Stimulated activated naive B cell treated with anti-CD40 and anti-IgM and Interleukin-4, amounts not matched to agents 10 μg/mL and 1 μg/mL and 100 μg/mL, for 72 hours (primary cell): ENCODE measurements at regions not wholly inside any gene's neighbourhood (a gene's known extent, or its start where the extent isn't known, plus 50 kb on each side); places are given as distances from the start of the nearest gene placed in this dataset.
A peak's percentile ranks its signal among the peaks of the same experiment; 100 is the strongest.
"Not testable (repeated sequence)": the region's sequence is repeated elsewhere in the genome, so short reads cannot be mapped to it uniquely, and the experiment has no call there.

ENCODE experiments used
- ATAC-seq, 2 donors: fragments of 150-1000 bp; cut with Tn5 transposase; replicated peaks; 2 replicates each; pipeline ENCODE4 v1.10.0; 2021; ENCODE audit warnings: moderate library complexity in 1 of 2
- DNase-seq: peaks from one replicate; pipeline ENCODE4 v3.0.0; 2021
- H3K27ac Mint-ChIP-seq: one replicate; pipeline ENCODE4 v1.8.0; 2022; ENCODE audit warnings: mild to moderate bottlenecking, mixed read lengths
- H3K27me3 Mint-ChIP-seq, 2 donors: one replicate each; pipeline ENCODE4 v1.8.0; 2022; ENCODE audit warnings: mixed read lengths in 2 of 2
- H3K36me3 Mint-ChIP-seq, 2 donors: one replicate each; pipeline ENCODE4 v1.8.0; 2022; ENCODE audit warnings: mixed read lengths in 2 of 2, mild to moderate bottlenecking in 1 of 2
- H3K4me1 Mint-ChIP-seq, 2 donors: one replicate each; pipeline ENCODE4 v1.8.0; 2022; ENCODE audit warnings: mixed read lengths in 2 of 2, mild to moderate bottlenecking in 1 of 2
- H3K4me3 Mint-ChIP-seq, 2 donors: one replicate each; pipeline ENCODE4 v1.8.0; 2022; ENCODE audit warnings: mild to moderate bottlenecking in 2 of 2, mixed read lengths in 2 of 2, moderate library complexity in 1 of 2
- H3K9me3 Mint-ChIP-seq, 2 donors: one replicate each; pipeline ENCODE4 v1.8.0; 2022; ENCODE audit warnings: mixed read lengths in 2 of 2, mild to moderate bottlenecking in 1 of 2

DNA sequence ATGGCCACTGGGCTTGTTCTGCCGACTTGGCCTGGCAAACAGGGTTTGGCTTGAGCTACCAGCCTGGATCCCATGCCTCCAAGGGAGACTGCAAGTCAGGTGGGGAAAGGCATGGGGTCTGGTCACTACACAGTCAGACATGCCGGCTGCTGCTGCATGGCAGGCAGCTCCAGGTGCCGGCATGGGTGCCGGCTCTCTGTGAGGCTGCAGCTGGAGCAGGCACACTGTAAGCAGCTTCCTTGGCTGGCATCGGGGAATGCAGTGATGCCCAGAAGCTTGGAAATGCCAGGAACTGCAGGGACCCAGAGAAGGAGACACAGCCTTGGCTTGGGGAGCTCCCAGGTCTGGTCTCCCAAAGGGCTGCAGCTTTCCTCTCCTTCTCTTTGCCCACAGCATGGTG lies 305.5 kb upstream of the NRG3 start:
- Mint-ChIP-seq H3K27ac (no peak overlapping the region), H3K4me3 (no peak overlapping the region), H3K9me3 (peaks cover 11 to 15% of the 10 kb centered on the region in 2 donors), H3K27me3 (no peaks in the 10 kb centered on the region), H3K36me3 (no peaks in the 10 kb centered on the region), H3K4me1 (no peaks in the 10 kb centered on the region)
- ATAC-seq (peak in 1 of 2 donors; percentile 12), DNase-seq (no peak)

DNA sequence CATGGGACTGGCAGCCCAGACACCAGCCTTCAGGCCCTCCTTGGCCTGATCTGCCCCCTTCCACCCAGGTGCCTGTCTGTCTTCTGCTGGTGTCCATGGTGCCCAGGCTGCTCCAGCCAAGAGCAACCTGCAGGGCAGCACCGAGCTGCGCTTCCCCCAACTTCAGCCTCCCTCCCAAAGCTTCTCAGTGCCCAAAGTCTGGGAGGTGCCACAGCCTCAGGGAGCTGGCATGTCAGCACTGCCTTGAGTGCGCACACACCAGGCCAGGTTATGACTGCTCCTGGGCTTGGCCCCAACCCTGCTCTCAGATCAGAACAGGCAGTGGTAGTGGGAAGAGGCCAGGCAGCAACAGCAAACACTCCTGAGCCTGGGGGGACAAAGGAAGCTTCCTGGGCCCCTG lies 304.6 kb upstream of the NRG3 start:
- Mint-ChIP-seq H3K4me3 (no peak overlapping the region), H3K4me1 (no peaks in the 10 kb centered on the region), H3K9me3 (peaks cover 11 to 12% of the 10 kb centered on the region in 2 donors), H3K27ac (no peak overlapping the region), H3K36me3 (no peaks in the 10 kb centered on the region), H3K27me3 (no peaks in the 10 kb centered on the region)
- DNase-seq (no peak), ATAC-seq (peak in 1 of 2 donors; percentile 7)

DNA sequence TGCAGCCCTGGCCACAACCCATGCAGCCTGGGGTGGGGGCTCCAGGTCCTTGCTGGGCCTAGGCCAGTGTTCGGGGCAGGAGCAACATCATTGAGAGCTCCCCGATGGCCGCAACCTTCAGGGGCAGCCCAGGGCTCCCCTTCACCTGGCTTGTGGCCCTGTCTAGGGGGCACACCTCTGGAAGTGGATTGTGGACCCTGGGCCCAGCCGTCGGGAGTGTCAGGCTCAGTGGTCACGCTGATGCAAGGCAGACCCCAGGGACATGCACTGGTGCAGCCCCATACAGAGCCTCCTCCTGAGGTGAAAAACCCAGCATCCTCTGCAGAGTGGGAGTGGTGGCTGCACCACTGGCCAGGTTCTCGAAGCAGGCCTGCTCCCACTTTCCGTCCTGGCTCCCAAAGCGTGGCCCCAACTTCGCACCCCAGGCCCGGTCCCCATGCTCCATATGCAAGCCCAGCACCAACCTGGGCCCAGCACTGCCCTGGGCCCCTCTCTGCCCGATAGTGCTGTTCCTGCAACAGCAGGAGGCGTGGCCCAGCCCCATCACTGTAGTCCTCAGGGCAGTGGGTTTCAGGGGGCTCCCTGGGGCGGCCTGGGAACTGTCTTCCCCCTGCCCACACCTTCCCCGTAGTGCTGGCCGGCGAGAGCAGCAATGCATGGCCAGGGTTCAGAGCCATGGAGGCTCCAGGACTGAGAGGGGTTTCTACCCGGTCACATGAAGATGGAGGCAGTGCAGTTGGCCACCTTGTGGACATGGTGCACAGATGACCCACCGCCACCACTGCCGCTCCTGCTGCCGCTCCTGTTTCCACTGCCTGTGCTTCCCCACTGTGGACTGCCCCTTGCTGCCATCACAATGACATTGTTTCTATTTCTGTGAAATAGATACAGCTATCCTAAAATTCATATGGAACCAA lies 303.9 kb upstream of the NRG3 start:
- Mint-ChIP-seq H3K27me3 (no peaks in the 10 kb centered on the region), H3K27ac (no peak overlapping the region), H3K9me3 (peaks cover 11 to 12% of the 10 kb centered on the region in 2 donors), H3K4me1 (no peaks in the 10 kb centered on the region), H3K4me3 (no peak overlapping the region), H3K36me3 (no peaks in the 10 kb centered on the region)
- DNase-seq (no peak), ATAC-seq (peak in 1 of 2 donors; percentile 12)

DNA sequence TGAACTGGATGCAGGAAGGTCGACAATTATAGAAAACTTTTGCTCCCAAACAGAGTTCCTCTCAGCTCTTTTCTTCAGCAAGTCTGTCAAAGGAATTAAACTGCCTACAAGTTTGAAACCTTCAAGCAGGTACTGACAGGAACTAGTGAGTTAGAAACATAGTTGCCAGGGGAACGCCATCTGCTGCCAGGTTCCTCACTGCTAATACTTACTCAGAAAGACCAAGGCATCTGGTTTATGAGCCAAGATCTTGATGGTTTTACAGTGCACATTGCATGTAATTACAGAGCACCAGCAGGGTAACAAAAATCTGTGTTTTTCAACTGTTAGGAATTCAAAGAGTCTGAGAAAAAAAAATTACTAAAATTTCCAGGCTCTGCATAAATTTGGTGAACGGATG lies 300.0 kb upstream of the NRG3 start:
- Mint-ChIP-seq H3K9me3 (peaks cover 15 to 17% of the 10 kb centered on the region in 2 donors), H3K27ac (no peak overlapping the region), H3K4me1 (no peaks in the 10 kb centered on the region), H3K4me3 (no peak overlapping the region), H3K27me3 (no peaks in the 10 kb centered on the region), H3K36me3 (no peaks in the 10 kb centered on the region)
- DNase-seq (no peak), ATAC-seq (no peak)

DNA sequence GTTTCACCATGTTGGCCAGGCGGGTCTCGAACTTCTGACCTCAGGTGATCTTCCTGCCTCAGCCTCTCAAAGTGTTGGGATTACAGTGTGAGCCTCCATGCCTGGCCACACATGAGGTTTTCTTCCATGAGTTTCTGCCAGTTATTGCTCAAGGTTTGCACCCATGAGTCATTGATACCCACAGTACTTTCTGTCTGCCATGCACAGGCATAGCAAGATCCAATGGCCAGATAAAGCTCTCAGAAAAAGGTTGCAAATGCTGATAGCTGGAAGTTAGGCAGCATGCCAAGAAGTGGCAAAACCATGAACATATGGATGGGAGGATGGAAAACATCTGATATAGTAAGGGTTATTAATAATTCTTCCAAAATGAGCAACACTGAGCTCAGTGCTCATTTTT lies 298.7 kb upstream of the NRG3 start:
- Mint-ChIP-seq H3K27ac (no peak overlapping the region), H3K36me3 (no peaks in the 10 kb centered on the region), H3K27me3 (no peaks in the 10 kb centered on the region), H3K4me3 (no peak overlapping the region), H3K4me1 (no peaks in the 10 kb centered on the region), H3K9me3 (peaks cover 13 to 14% of the 10 kb centered on the region in 2 donors)
- no peak for DNase-seq
- ATAC-seq: no peak

DNA sequence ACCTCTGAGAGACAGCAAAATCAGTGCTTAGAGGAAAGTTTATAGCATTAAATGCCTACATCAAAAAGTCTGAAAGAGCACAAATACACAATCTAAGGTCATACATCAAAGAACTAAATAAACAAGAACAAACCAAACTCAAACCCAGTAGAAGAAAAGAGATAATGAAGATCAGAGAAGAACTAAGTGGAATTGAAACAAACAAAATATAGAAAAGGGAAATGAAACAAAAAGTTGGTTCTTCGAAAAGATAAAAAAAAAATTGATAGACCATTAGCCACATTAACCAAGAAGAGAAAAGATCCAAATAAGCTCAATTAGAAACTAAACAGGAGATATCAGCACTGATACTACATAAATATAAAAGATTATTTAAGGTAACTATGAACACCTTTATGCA lies 280.0 kb upstream of the NRG3 start:
- no peak overlapping the region for H3K4me3 Mint-ChIP-seq

DNA sequence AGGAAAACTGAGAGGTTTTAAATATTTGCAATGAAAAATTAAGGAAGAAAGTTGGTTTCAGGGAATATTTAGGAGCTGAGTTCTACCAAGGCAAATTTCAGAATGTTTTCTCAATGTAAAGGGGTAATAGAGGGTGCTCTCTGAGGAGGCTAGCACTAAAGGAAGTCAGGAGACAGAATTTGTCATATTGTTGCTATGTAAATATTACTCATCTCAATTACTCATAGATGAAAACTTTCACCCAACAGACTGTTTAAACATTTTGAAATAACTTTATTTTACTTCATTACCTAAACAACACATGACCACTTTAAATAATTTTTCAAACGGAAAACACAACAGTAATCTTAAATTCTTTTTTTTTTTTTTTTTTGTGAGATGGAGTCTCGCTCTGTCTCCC lies 274.8 kb upstream of the NRG3 start:
- Mint-ChIP-seq H3K27me3 (no peaks in the 10 kb centered on the region), H3K9me3 (peaks cover 9 to 13% of the 10 kb centered on the region in 2 donors), H3K27ac (no peak overlapping the region), H3K4me3 (no peak overlapping the region), H3K36me3 (no peaks in the 10 kb centered on the region), H3K4me1 (peaks cover 0 to under 1% of the 10 kb centered on the region in 2 donors)
- DNase-seq (no peak), ATAC-seq (no peak)

More for the DNA sequence above, 280.0 kb upstream of the NRG3 start:
- no peaks in the 10 kb centered on the region for H3K27me3 Mint-ChIP-seq
- no peak overlapping the region for H3K27ac Mint-ChIP-seq
- H3K9me3 Mint-ChIP-seq: peaks cover 15 to 16% of the 10 kb centered on the region in 2 donors
- peaks cover 3 to 7% of the 10 kb centered on the region in 2 donors for H3K4me1 Mint-ChIP-seq
- no peak for ATAC-seq
- H3K36me3 Mint-ChIP-seq: no peaks in the 10 kb centered on the region
- DNase-seq: no peak

DNA sequence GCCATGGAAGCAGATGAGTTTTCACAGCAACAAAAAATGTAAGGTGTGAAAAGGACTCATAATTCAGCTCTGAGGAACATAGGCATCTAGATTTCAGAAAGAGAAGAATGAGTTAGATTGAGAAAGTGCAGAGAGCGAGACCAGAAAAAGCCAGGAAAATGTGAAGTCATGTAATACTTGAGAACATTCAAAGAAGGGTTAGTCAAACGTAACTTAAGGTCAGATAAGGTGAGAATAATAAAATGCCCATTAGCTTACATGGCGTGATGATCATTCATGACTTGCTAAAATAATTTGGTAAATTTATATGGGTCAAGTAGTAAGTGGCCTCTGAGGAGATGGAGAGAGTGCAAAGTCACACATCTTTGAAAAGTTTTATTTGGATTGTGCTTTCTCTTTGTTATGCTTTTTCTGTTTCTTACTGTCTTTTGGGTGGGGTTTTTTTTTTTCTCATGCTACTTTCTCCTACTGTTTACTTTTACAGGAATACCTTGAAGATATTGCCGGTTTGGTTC lies 271.8 kb upstream of the NRG3 start:
- Mint-ChIP-seq H3K27ac (no peak overlapping the region), H3K27me3 (no peaks in the 10 kb centered on the region), H3K4me3 (no peak overlapping the region), H3K9me3 (peaks cover 0 to 6% of the 10 kb centered on the region in 2 donors), H3K36me3 (no peaks in the 10 kb centered on the region), H3K4me1 (no peaks in the 10 kb centered on the region)
- DNase-seq: no peak
- ATAC-seq: no peak

DNA sequence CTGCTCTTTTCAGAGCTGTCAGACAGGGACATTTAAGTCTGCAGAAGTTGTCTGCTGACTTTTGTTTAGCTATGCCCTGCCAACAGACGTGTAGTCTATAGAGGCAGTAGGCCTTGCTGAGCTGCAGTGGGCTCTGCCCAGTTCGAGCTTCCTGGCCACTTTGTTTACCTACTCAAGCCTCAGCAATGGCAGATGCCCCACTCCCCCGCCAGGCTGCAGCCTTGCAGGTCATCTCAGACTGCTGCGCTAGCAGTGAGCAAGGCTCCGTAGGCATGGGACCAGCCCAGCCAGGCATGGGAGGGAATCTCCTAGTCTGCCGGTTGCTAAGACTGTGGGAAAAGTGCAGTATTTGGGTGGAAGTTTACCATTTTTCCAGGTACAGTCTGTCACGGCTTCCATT lies 230.5 kb upstream of the NRG3 start:
- H3K9me3 Mint-ChIP-seq, H3K27ac Mint-ChIP-seq, H3K36me3 Mint-ChIP-seq, ATAC-seq, H3K4me1 Mint-ChIP-seq, H3K27me3 Mint-ChIP-seq, DNase-seq, H3K4me3 Mint-ChIP-seq: not testable (repeated sequence)

DNA sequence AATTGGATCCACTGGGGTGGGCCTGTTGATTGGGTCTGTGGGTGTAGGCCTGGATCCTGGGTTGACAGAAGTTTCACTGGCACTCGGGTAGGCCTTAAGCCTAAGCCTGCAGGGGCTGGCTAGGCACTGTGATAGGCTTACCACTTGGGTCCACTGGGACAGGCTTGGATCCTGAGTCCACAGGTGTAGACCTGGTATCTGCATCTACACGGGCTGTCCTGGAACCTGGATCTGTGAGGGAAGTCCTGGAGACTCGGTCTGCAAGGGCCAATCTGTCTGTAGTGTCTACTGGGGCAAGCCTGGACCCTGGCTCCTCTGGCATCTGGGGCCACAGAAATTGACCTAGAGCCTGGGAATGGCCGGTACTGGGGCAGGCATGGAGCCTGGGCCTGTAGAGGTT lies 219.0 kb upstream of the NRG3 start:
- peaks cover 5 to 6% of the 10 kb centered on the region in 2 donors for H3K9me3 Mint-ChIP-seq
- H3K27ac Mint-ChIP-seq: no peak overlapping the region
- H3K4me1 Mint-ChIP-seq: no peaks in the 10 kb centered on the region
- no peak for DNase-seq
- no peak overlapping the region for H3K4me3 Mint-ChIP-seq
- no peak for ATAC-seq
- H3K27me3 Mint-ChIP-seq: no peaks in the 10 kb centered on the region
- H3K36me3 Mint-ChIP-seq: no peaks in the 10 kb centered on the region

DNA sequence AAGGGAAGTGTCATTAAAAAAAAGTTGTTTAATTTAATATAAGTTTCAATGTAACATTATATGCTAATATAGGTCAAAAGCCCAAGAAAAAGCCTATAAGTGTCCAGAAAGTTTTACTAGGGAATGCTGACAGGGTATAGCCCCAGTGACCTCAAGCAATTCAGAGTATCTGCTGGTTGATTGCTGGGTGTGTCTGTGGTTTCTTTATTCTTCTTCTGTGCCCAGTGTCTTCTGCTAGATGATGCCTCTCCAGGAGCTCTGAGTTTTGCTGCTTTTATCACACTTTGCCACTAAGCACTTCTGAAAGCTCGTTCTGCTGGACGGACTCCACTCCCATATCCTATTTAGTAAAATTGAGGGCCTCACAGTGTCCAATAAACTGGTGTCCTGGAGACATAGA lies 212.2 kb upstream of the NRG3 start:
- peaks cover 3 to 7% of the 10 kb centered on the region in 2 donors for H3K9me3 Mint-ChIP-seq
- no peaks in the 10 kb centered on the region for H3K4me1 Mint-ChIP-seq
- no peaks in the 10 kb centered on the region for H3K36me3 Mint-ChIP-seq
- H3K27ac Mint-ChIP-seq: no peak overlapping the region
- no peak overlapping the region for H3K4me3 Mint-ChIP-seq
- ATAC-seq (no peak), DNase-seq (no peak)
- no peaks in the 10 kb centered on the region for H3K27me3 Mint-ChIP-seq

DNA sequence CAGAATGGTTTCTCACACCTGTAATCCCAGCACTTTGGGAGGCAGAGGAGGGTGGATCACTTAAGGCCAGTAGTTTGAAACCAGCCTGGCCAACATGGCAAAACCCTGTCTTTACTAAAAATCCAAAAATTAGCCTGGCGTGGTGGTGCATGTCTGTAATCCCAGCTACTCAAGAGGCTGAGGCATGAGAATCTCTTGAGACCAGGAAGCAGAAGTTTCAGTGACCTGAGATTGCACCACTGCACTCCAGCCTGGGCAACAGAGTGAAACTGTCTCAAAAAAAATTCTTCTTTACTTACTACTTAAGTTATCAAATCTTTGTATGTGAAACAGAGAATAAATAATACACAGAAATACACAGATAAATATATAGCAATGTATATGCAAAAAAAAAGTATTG lies 210.2 kb upstream of the NRG3 start:
- H3K36me3 Mint-ChIP-seq: not testable (repeated sequence)

DNA sequence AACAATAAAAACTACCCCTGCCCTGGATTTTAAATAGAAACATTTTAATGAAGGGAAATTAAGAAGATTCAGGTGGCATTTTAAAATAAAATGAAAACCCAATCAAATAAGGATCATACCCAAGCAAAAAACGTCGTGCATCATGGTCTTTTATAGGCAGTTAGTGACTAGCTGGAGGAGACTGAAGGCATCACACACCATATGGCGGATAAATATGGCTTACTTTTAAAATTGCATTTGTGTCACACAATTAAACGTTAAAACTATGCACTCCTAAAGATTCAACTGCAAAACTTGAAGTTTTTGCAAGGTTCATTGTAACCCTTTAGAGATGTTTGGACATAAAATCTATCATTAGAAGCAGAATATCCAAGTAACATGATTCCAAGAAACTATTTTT lies 200.1 kb upstream of the NRG3 start:
- no peak overlapping the region for H3K27ac Mint-ChIP-seq
- ATAC-seq (no peak), DNase-seq (no peak)
- H3K27me3 Mint-ChIP-seq: no peaks in the 10 kb centered on the region
- no peaks in the 10 kb centered on the region for H3K36me3 Mint-ChIP-seq
- no peaks in the 10 kb centered on the region for H3K4me1 Mint-ChIP-seq
- no peak overlapping the region for H3K4me3 Mint-ChIP-seq
- no peaks in the 10 kb centered on the region for H3K9me3 Mint-ChIP-seq

More for the DNA sequence above, 210.2 kb upstream of the NRG3 start:
- H3K4me1 Mint-ChIP-seq, DNase-seq, H3K4me3 Mint-ChIP-seq, H3K27ac Mint-ChIP-seq, H3K27me3 Mint-ChIP-seq, ATAC-seq, H3K9me3 Mint-ChIP-seq: not testable (repeated sequence)

DNA sequence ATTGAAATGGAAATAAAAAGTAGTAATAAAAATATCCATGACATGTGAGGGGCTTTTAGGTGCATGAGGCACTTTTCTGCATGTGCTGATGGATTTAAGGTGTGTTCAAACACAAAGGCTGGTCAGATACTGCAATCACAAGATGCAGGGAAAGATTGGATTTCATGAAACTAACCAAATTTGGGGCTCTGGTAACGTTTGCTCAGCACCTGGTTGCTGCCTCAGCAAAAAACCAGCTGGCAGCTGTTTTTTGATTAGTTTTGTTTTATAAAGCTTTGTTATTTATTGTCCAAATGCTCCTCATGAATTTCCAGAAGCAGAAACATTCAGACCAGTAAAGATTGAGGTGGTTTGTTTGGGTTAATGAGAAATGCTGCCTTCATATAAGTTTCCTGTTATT lies 195.7 kb upstream of the NRG3 start:
- Mint-ChIP-seq H3K27ac (no peak overlapping the region), H3K36me3 (no peaks in the 10 kb centered on the region), H3K9me3 (peaks cover 2 to 4% of the 10 kb centered on the region in 2 donors), H3K27me3 (no peaks in the 10 kb centered on the region), H3K4me1 (no peaks in the 10 kb centered on the region), H3K4me3 (no peak overlapping the region)
- no peak for ATAC-seq
- DNase-seq: no peak

DNA sequence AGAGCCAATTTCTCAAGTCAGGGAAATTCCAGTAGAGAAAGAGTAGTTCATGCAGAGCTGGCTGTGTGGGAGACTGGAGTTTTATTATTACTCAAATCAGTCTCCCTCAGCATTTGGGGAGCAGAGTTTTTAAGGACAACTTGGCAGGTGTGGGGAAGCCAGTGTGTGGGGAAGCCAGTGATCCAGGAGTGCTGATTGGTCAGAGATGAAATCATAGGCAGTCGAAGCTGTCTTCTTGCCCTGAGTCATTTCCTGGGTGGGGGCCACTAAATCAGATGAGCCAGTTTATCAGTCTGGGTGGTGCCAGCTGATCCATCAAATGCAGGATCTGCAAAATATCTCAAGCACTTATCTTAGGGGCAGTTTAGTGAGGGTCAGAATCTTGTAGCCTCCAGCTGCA lies 194.6 kb upstream of the NRG3 start:
- Mint-ChIP-seq H3K9me3 (peaks cover 2 to 4% of the 10 kb centered on the region in 2 donors), H3K36me3 (no peaks in the 10 kb centered on the region), H3K4me1 (no peaks in the 10 kb centered on the region), H3K27ac (no peak overlapping the region), H3K27me3 (no peaks in the 10 kb centered on the region), H3K4me3 (no peak overlapping the region)
- no peak for DNase-seq
- ATAC-seq: no peak
